HepG2 (cell line): ENCODE measurements at regions not wholly inside any gene's neighbourhood (a gene's known extent, or its start where the extent isn't known, plus 50 kb on each side); places are given as distances from the start of the nearest gene placed in this dataset.

Experiments
- ATAC-seq: fragments of 200-7000 bp; cut with Tn5 transposase; 3 replicates; pipeline ENCODE4 v1.9.1; 2020; ENCODE audit warnings: mild to moderate bottlenecking, moderate library complexity
- BruUV-seq: library from RNA; stranded (reverse); fragments of 400-500 nt; replicated peaks from 2 replicates; lab custom pipeline; 2021; lab: Mats Ljungman, UMichigan
- CTCF ChIA-PET: fragments of 300-600 bp; formaldehyde crosslinking; extraction: SDS; loops from one replicate; lab custom pipeline; 2021; ENCODE audit warnings: low total read pairs, inconsistent platforms, low intra/inter-chr PET ratio; lab: Yijun Ruan, JAX
- POLR2A ChIA-PET: fragments of 350-600 bp; sonication (Branson Sonifier 250); formaldehyde crosslinking; loops from one replicate; lab custom pipeline; 2020; ENCODE audit warnings: antibody characterized with exemption, inconsistent platforms; lab: Yijun Ruan, JAX
- DNase-seq: peaks from one replicate; pipeline ENCODE4 v3.0.0-alpha.2; 2015; ENCODE audit warnings: low spot score
- FAIRE-seq: peaks from 3 replicates; lab custom pipeline; 2011; peaks lifted over from hg19 to GRCh38; lab: Jason Lieb, UNC
- H2AFZ ChIP-seq: one replicate; pipeline ENCODE4 v1.6.1; 2011; ENCODE audit warnings: low read length, inconsistent platforms
- H3K27ac ChIP-seq: fragments of 300-600 bp; 3 replicates; pipeline ENCODE4 v1.8.0; 2011; ENCODE audit warnings: mixed run types, mild to moderate bottlenecking, mixed read lengths, low read length, inconsistent platforms; ENCODE audit not compliant: insufficient read depth; ENCODE audit errors: extremely low read length
- H3K27me3 ChIP-seq, 2 experiments: fragments of 200-600 bp in 1 of 2; 2 replicates in 1 of 2; 3 replicates in 1 of 2; pipeline versions ENCODE4 v1.6.0 to v1.8.0; 2011; ENCODE audit warnings: low read length in 2 of 2, mild to moderate bottlenecking in 2 of 2, moderate library complexity in 2 of 2, inconsistent platforms in 1 of 2; ENCODE audit not compliant: insufficient read depth in 2 of 2, control insufficient read depth in 1 of 2
- H3K36me3 ChIP-seq, 2 experiments: fragments of 200-600 bp in 1 of 2; replicated peaks in 1 of 2; 2 replicates in 1 of 2; 3 replicates in 1 of 2; pipeline versions ENCODE4 v1.5.1 to v1.8.0; 2011; ENCODE audit warnings: low read length in 2 of 2, inconsistent platforms in 1 of 2; ENCODE audit not compliant: insufficient read depth in 2 of 2, control insufficient read depth in 1 of 2
- H3K4me1 ChIP-seq: 2 replicates; pipeline ENCODE4 v1.5.1; 2012; ENCODE audit warnings: low read length, inconsistent platforms; ENCODE audit not compliant: insufficient read depth
- H3K4me2 ChIP-seq: 2 replicates; pipeline ENCODE4 v1.6.0; 2011; ENCODE audit warnings: low read depth, low read length, inconsistent platforms
- H3K4me3 ChIP-seq, 3 experiments: fragments of 200-600 bp in 1 of 3; sonication (generic), shearing (Covaris generic) in 1 of 3; replicated peaks in 1 of 3; 2 replicates each; pipeline ENCODE4 v1.5.1; 2011 to 2016; ENCODE audit warnings: low read length in 3 of 3, inconsistent platforms in 2 of 3, low read depth in 2 of 3, mild to moderate bottlenecking in 2 of 3, control low read depth in 1 of 3, mixed read lengths in 1 of 3; ENCODE audit not compliant: insufficient read depth in 1 of 3
- H3K79me2 ChIP-seq: one replicate; pipeline ENCODE4 v1.6.1; 2011; ENCODE audit warnings: low read length, inconsistent platforms; ENCODE audit not compliant: insufficient read depth
- H3K9ac ChIP-seq: 2 replicates; pipeline ENCODE4 v1.6.0; 2011; ENCODE audit warnings: mild to moderate bottlenecking, low read depth, low read length, inconsistent platforms; ENCODE audit not compliant: insufficient read depth
- H3K9me3 ChIP-seq: 2 replicates; pipeline ENCODE4 v1.5.1; 2012; ENCODE audit warnings: mild to moderate bottlenecking, low read length
- H4K20me1 ChIP-seq: 2 replicates; pipeline ENCODE4 v1.6.0; 2011; ENCODE audit warnings: inconsistent platforms, mild to moderate bottlenecking, low read length, moderate library complexity; ENCODE audit not compliant: insufficient read depth
- BCL3 ChIP-seq: sonication (generic); formaldehyde crosslinking; IDR thresholded peaks from 2 replicates; pipeline ENCODE4 v1.5.1; 2020; ENCODE audit warnings: mild to moderate bottlenecking, missing genetic modification reagents, moderate library complexity
- DNMT3B ChIP-seq: conservative IDR thresholded peaks from 2 replicates; pipeline ENCODE4 v1.6.1; 2016; ENCODE audit warnings: missing biosample characterization, control low read depth
- JUND ChIP-seq: sonication (generic); formaldehyde crosslinking; IDR thresholded peaks from 2 replicates; pipeline ENCODE4 v1.8.0; 2022; ENCODE audit warnings: mild to moderate bottlenecking, missing genetic modification reagents
- MAFK ChIP-seq, 2 experiments: IDR thresholded peaks in 1 of 2; conservative IDR thresholded peaks in 1 of 2; 2 replicates each; pipeline ENCODE4 v1.6.1; 2011; ENCODE audit warnings: improper control_type of control experiment in 2 of 2, low read length in 2 of 2
- NFE2L1 ChIP-seq: sonication (generic); formaldehyde crosslinking; IDR thresholded peaks from 2 replicates; pipeline ENCODE4 v1.4.0; 2020; ENCODE audit warnings: missing genetic modification reagents, mild to moderate bottlenecking, borderline replicate concordance
- NR1H2 ChIP-seq: sonication (generic); formaldehyde crosslinking; IDR thresholded peaks from 2 replicates; pipeline ENCODE4 v1.8.1; 2022; ENCODE audit warnings: low read depth, missing genetic modification reagents, borderline replicate concordance
- RARG ChIP-seq: sonication (generic); formaldehyde crosslinking; IDR thresholded peaks from 2 replicates; pipeline ENCODE4 v1.4.0; 2020; ENCODE audit warnings: low read depth, mild to moderate bottlenecking, missing genetic modification reagents
- SIN3A ChIP-seq: IDR thresholded peaks from 2 replicates; pipeline ENCODE4 v1.6.1; 2011; ENCODE audit warnings: low read depth, mild to moderate bottlenecking, control low read depth, low read length, borderline replicate concordance
- SOX6 ChIP-seq, 2 experiments: fragments of 450-650 bp in 1 of 2; sonication (generic) in 1 of 2; formaldehyde crosslinking in 1 of 2; IDR thresholded peaks; 2 replicates each; pipeline versions ENCODE4 v1.4.0 to v1.6.1; 2017 to 2020; ENCODE audit warnings: antibody characterized with exemption in 1 of 2, mild to moderate bottlenecking in 1 of 2, missing genetic modification reagents in 1 of 2
- SP140L ChIP-seq: sonication (generic); formaldehyde crosslinking; IDR thresholded peaks from 2 replicates; pipeline ENCODE4 v1.4.0; 2020; ENCODE audit warnings: missing genetic modification reagents, borderline replicate concordance
- TOE1 ChIP-seq: sonication (generic); formaldehyde crosslinking; IDR thresholded peaks from 2 replicates; pipeline ENCODE4 v1.4.0; 2020; ENCODE audit warnings: mild to moderate bottlenecking, missing genetic modification reagents
- XBP1 ChIP-seq: sonication (generic); formaldehyde crosslinking; IDR thresholded peaks from 2 replicates; pipeline ENCODE4 v1.5.0; 2020; ENCODE audit warnings: missing genetic modification reagents
- ZBTB10 ChIP-seq: sonication (generic); formaldehyde crosslinking; IDR thresholded peaks from 2 replicates; pipeline ENCODE4 v1.4.0; 2020; ENCODE audit warnings: missing genetic modification reagents, borderline replicate concordance
- ZNF431 ChIP-seq: sonication (generic); formaldehyde crosslinking; IDR thresholded peaks from 2 replicates; pipeline ENCODE4 v1.9.0; 2022; ENCODE audit warnings: missing genetic modification reagents, low read depth, mild to moderate bottlenecking, borderline replicate concordance
- ZNF709 ChIP-seq: sonication (generic); formaldehyde crosslinking; IDR thresholded peaks from 2 replicates; pipeline ENCODE4 v1.5.0; 2020; ENCODE audit warnings: mild to moderate bottlenecking, missing genetic modification reagents
- WGBS: methylation state at CpG from one replicate; pipeline ENCODE4 v1.1.6; 2017; ENCODE audit warnings: low lambda C conversion rate; 5-methylcytosine and 5-hydroxymethylcytosine counted together
- in situ Hi-C: cut with HindIII; loops from 2 replicates; pipeline ENCODE4 v1.10.0; 2017; ENCODE audit warnings: low pct_unique_long_range_greater_than_20kb; ENCODE audit not compliant: extremely low pct_ligation_motif_present
- intact Hi-C: fragments of 100-400 bp; cut with micrococcal nuclease; formaldehyde crosslinking; loops from one replicate; pipeline ENCODE4 v1.10.0; 2022; ENCODE audit not compliant: unreplicated experiment
- TF ChIP-seq, protein P1 (sequence below): IDR thresholded peaks from 2 replicates; pipeline ENCODE4 v1.6.1; 2016
- TF ChIP-seq, protein P2 (sequence below): sonication (generic); formaldehyde crosslinking; IDR thresholded peaks from 2 replicates; pipeline ENCODE4 v1.5.0; 2020; ENCODE audit warnings: mild to moderate bottlenecking, low read depth, missing genetic modification reagents, borderline replicate concordance

DNA sequence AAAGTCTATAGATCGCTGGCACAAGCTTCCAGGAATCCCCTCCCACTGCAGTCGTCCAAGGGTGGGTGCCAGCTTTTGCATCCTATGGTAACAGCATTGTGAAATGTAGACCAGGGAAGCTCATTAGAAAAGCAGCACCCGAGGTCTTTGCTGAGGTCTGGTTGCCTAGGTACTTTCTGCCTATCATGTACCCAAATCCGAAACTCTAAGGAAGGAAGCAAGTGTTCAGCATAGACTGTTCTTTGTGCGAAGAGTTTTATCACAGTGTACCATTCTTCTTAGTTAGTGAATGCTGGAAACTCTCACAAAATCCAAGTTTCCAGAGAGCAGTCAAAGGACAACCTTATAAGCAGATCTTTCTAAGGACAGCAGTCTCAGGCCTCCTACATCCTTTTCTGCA lies 1532.7 kb upstream of the TMEM132C start:
- no TSS peak for BruUV-seq
- TF ChIP-seq JUND (no peak), NFE2L1 (CRISPR knock-in tag) (no peak), XBP1 (CRISPR knock-in tag) (no peak), SP140L (CRISPR knock-in tag) (no peak), SIN3A (no peak), MAFK (conservative IDR thresholded peaks at IDR 0.05 in 1 of 2, IDR thresholded peaks at IDR 0.05 in 1 of 2; ENCODE audit: low read length in 2 of 2) (no peak), BCL3 (CRISPR knock-in tag) (no peak), ZNF431 (CRISPR knock-in tag) (no peak), SOX6 (IDR thresholded peaks at IDR 0.05) (no peak), SOX6 (CRISPR knock-in tag; IDR thresholded peaks at IDR 0.05) (no peak), ZNF709 (CRISPR knock-in tag) (no peak), RARG (CRISPR knock-in tag) (no peak), DNMT3B (CRISPR knock-in tag) (no peak), TOE1 (no peak), ZBTB10 (no peak), NR1H2 (CRISPR knock-in tag) (no peak)
- TF ChIP-seq, protein P1, sequence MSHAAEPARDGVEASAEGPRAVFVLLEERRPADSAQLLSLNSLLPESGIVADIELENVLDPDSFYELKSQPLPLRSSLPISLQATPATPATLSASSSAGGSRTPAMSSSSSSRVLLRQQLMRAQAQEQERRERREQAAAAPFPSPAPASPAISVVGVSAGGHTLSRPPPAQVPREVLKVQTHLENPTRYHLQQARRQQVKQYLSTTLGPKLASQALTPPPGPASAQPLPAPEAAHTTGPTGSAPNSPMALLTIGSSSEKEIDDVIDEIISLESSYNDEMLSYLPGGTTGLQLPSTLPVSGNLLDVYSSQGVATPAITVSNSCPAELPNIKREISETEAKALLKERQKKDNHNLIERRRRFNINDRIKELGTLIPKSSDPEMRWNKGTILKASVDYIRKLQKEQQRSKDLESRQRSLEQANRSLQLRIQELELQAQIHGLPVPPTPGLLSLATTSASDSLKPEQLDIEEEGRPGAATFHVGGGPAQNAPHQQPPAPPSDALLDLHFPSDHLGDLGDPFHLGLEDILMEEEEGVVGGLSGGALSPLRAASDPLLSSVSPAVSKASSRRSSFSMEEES: no peak
- TF ChIP-seq, protein P2, sequence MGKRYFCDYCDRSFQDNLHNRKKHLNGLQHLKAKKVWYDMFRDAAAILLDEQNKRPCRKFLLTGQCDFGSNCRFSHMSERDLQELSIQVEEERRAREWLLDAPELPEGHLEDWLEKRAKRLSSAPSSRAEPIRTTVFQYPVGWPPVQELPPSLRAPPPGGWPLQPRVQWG: no peak
- Histone ChIP-seq H3K9me3 (peaks cover 77% of the 10 kb centered on the region), H3K4me3 (no peak overlapping the region), H3K36me3 (no peaks in the 10 kb centered on the region), H3K9ac (no peak overlapping the region), H4K20me1 (no peaks in the 10 kb centered on the region), H3K27me3 (no peaks in the 10 kb centered on the region; a peak in 1 of 5 replicates), H3K27ac (no peak overlapping the region), H2AFZ (no peak overlapping the region), H3K79me2 (no peaks in the 10 kb centered on the region), H3K4me2 (no peak overlapping the region), H3K4me1 (no peaks in the 10 kb centered on the region)
- no peak for DNase-seq
- WGBS: 0% methylated on average over 5 of the region's 5 CpGs
- CTCF ChIA-PET: no interaction called here
- POLR2A ChIA-PET: no interaction called here
- in situ Hi-C loops: loop anchor here (25.0 kb wide), 1 partner anchor 1197 kb away; no protein-coding TSS in a partner anchor
- FAIRE-seq: no peak
- ATAC-seq: no peak
- intact Hi-C loops: no loop called here
